ENCODE measurements at regions not wholly inside any gene's neighbourhood (a gene's known extent, or its start where the extent isn't known, plus 50 kb on each side); places are given as distances from the start of the nearest gene placed in this dataset.

GRCh38 chr7:33720870-33721269, 184.5 kb upstream of the BMPER start:
- TF ChIP-seq CTCF (IDR thresholded peaks at IDR 0.05) (no peak), POLR2A (IDR thresholded peaks at IDR 0.05) (no peak), EP300 (IDR thresholded peaks at IDR 0.05) (no peak)
